Right lobe of liver (tissue), 4 donors: ENCODE measurements at regions not wholly inside any gene's neighbourhood (a gene's known extent, or its start where the extent isn't known, plus 50 kb on each side); places are given as distances from the start of the nearest gene placed in this dataset.
"Not testable (repeated sequence)": the region's sequence is repeated elsewhere in the genome, so short reads cannot be mapped to it uniquely, and the experiment has no call there.

Source experiments
- CTCF ChIP-seq, 4 donors: fragments of 200-600 bp in 3 of 4; fragments of 450-650 bp in 1 of 4; IDR thresholded peaks; one replicate each; pipeline versions ENCODE4 v1.5.1 to v1.8.0; 2016 to 2022; ENCODE audit warnings: antibody characterized with exemption in 4 of 4, mild to moderate bottlenecking in 2 of 4
- POLR2A ChIP-seq: fragments of 450-650 bp; IDR thresholded peaks from one replicate; pipeline ENCODE4 v1.6.1; 2017; ENCODE audit warnings: antibody characterized with exemption, mild to moderate bottlenecking
- donor health status: DM: no; HTN: no; CAD: no.
- donor health status: DM: no; HTN: no; CAD: no.
- donor health status: DM: no; HTN: yes; CAD: no.

GRCh38 chrX:454514-454913 is 67.8 kb upstream of the PPP2R3B start:
- not testable (repeated sequence) for TF ChIP-seq CTCF (IDR thresholded peaks at IDR 0.05); POLR2A
